ENCODE measurements at regions not wholly inside any gene's neighbourhood (a gene's known extent, or its start where the extent isn't known, plus 50 kb on each side); places are given as distances from the start of the nearest gene placed in this dataset.
"Not testable (repeated sequence)": the region's sequence is repeated elsewhere in the genome, so short reads cannot be mapped to it uniquely, and the experiment has no call there.

DNA sequence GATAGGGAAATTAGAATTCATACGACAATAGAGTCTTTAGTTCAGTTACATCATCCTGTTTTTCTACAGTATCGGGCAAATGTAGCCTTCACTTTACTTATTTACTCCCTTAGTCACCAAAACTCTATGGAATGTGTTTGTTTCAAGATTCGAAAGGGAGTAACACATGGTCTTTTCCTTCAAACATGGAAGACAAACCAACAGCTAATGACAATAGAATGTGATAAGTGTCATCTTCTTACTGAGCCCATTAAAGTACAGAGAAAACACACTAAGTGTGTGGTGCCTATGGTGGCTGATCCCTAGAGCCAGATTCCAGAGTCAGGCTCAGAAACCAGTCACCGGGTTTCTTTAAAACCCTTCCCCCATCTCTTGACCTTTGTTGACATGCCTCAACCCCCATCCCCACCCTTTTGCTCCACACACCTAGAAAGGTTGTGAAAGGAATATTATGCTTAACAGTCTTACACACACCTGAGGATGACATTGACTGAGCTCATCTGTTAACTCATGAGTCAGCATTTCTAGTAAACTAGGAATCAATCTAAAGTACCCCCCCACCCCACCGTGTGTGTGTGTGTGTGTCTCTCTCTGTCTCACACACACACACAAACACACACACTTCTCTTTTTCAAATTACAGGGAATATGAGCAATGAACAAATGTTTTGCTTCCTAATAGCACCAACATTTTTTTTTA, 549.6 kb upstream of the CCDC54 start:
- DNase-seq, result peak; percentile 87

DNA sequence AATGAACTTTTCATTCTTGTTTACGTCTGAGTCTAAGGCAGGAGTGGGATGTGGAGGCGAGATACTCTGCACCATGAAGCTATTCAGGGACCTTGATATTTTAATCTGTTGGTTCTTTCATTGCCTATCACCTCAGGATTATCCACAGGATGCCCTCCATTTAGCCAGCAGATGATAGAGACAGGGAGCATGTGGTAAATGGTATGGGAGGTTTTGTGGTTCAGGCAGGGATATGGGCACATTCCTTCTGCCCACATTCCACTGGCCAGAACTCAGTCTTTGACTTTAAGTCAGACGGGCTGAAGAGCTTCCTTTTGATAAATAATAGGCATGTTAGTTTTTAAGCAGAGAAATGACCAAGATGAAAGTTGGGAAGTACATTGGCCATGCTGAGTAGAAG, 548.0 kb upstream of the CCDC54 start:
- DNase-seq, result peak; percentile 83

DNA sequence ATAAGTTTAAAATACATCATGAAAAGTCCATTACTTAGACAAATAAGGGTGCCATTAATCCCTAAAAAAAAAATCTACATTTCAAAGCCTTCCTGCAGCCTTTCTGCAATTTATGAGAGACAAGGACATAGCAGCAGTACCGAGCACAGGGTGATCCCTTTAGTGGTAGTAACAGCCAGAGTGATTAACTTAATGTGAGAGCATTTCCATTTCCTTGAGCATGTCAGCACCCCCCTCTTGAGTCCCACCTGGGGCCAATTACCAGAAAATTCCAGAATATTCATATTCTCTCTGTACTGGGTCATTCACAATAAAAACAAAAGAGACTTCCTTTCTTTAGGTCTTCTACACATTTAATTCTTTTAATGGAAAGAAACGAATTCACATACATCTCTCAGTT, 546.9 kb upstream of the CCDC54 start:
- DNase-seq, result no peak

DNA sequence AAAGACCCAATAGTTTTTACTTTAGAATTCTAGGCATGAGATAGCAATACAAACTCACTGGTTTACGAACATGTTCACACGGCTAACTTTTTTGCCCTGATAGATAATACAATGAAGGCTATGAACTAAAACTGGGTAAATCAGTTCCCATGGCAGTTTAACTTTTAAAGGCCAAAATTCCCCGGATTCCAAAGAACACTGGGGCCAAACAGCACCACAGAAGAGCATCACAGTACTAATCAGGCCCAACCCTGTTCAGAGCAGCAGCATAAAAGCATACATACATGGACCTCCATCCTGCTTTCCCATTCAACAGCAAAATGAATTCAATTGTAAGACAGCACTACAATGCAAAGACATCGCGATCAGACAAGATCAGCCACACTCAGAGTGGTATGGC, 540.3 kb upstream of the CCDC54 start:
- DNase-seq, result no peak

DNA sequence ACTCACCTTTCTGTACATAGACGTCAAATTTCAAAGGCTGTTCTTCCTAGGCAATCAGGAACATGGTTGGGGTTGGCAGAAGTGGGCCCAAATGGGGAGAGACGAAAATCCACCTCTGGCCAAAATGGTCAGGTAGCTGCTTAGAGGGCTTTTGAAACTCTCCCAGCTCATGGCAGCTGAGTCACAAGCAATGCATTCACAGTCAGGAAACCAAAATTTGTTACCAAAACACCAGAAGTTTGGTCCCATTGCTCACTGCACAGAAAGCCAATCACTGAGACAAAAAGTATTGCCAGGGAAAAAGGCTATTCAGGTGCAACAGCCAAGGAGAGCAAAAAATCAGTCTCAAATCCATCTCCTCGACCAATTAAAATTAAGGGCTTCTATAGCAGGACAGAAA, 539.6 kb upstream of the CCDC54 start:
- DNase-seq, result no peak

DNA sequence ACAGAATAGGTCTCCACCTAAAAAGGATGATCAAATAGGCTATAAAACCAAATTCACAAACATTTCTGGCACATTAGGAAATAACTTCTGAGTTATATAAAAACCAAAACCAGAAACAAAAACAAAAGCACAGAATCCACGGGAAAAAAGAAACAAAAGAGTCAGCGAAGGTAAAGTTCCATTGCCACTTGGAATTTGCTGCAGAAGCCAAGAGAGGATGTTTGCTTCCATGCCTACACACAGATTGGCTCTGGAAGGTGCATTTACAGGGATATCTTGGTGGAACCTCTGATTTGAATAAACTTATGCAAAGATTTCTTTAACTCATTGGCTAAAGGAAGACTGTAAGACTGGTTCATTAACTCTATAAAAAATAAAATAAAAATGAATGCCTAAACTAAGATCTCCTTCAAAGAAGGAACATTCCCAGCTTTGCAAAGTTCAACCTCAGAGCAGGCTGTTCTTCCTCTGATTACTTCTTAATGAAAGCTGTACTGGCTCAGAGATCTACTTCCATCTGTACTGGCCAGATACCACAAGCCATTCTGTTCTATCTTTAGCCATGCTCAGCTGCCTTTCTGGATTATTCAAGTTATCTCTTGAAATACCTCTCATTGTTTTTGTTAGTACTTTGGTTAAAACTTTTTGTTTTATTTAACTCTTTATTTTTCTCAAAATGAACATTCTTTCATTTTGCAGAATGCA, 537.5 kb upstream of the CCDC54 start:
- DNase-seq, result peak; percentile 46

DNA sequence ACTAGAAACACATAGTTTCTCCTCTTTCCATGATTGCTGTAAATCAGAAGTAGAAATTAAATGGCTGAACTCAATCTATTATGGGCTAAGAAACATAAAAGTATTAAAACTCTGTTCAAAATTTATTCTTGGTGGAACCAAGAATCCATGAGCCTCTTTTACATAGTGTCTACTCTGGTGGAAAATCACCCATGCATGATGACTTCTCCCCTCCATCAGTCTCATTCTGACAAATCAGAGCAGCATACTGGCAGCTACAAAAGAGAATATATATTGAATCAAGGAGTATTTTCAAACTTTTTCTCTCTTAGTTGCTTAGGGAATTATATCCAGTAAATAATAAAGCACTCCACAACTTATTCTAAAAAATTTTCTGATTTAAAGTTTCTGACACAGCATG, 536.9 kb upstream of the CCDC54 start:
- DNase-seq, result no peak

DNA sequence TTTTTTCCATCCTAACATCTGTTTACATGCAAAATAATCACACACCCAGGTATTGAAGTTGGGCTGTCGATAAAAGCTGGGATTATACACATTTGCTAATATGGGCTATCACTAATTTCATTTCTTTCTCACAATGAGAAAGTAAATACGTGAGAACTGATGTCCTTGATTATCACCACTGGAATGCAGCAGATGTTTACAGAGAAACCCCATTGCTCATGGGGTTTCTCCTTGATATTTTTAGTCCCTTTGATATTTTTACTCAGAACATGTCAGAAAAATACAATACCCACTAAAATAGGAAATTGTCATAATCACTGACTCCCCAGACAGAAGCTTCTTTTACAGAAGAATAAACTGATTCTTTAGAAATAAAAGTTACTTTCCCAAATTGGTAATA, 535.1 kb upstream of the CCDC54 start:
- peak; percentile 70 for DNase-seq

DNA sequence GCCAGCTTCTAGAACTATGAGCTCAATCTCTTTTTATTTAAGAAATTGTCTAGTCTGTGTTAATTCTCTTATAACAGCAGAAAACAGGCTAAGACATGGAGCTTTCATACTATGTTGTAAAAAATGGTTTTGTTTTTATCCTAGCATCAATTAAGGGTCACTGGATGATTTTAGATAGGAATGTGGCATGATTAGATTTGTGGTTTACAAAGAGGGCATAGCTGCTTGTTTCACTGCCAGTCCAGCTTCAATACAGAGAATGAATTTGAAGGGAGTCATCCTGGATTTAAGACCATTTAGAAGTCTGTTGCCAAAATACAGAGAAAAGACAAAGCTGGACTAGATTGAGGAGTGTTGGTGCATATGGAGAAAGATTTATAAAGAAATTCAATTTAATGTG, 532.6 kb upstream of the CCDC54 start:
- DNase-seq, result no peak

DNA sequence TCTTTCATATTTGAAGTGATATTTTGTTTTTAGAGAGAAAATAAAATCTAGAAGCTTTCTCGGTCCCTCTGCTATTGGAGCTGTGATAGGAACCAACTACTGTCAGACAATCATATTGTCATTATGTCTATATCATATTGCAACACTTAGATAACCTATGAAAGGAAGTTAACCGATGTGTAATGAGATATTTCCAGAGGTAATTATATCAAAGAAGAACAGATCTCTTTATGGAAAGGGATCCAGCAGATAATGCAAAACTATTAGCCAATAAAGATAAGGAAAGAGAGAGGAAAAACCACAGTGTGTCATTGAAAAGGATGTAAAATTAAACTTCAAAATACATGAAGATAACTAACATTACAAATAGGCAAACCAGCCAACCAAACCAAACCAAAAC, 529.1 kb upstream of the CCDC54 start:
- no peak for DNase-seq

DNA sequence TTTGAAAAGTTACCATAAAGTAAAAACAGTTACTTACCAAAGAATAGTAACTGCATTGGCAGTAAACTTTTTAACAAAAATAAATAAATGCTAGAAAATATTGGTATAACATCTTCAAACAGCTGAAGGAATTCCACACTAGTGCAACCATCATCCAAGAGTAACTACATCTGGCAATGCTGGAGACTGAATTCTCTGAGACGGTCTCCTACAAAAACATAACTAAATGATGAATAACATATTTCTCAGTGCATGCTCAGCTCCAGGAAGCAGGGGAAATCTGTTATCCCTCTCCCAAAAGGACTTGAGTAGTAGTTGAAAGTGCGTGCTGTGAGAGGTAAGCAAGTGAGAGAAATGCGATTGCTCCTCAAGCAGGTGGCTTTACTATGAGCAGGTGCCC, 526.8 kb upstream of the CCDC54 start:
- DNase-seq, result peak; percentile 92

DNA sequence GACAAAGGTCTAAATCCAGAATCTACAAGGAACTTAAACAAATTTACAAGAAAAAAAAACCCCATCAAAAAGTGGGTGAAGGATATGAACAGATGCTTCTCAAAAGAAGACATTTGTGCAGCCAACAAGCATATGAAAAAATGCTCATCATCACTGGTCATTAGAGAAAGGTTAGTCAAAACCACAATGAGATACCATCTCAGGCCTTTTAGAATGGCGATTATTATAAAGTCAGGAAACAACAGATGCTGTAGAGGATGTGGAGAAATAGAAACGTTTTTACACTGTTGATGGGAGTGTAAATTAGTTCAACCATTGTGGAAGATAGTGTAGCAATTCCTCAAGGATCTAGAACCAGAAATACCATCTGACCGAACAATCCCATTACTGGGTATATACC, 518.9 kb upstream of the CCDC54 start:
- DNase-seq, result not testable (repeated sequence)

DNA sequence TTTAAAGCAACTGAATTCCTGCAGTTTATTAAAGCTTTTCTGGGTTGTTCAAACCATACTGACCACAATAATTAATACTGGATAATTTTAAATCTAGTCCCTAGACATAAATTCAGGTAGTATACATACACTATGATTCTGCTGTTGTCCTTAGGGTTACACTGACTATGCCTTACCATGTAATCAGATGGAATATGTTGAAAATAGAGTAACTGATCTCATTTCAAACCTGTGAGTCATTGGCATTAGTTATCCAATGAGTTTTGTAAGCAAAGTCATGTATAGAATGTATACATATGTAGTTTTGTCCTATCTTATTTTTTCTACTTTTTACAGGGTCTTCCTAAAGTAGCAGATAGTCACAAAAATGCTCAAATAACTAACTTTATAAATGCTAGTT, 517.1 kb upstream of the CCDC54 start:
- DNase-seq, result peak; percentile 80

DNA sequence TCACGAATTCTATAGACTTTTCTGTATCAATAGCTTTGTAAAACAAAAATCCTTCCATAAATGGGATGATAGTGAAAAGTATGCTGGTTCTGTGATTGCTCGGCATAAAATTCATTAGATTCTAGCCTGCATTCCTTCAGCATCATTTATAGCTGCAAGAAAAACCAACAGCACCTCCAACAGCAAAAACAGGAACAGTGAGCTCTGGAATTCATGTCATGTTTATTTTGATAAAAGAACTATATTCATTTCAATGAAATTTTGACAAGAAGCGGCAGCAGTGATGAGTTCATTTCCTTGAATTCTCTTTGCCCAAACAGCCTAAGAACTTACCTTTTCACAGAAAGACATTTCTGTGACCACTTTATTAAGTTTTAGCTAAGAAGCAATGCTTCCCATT, 515.2 kb upstream of the CCDC54 start:
- peak; percentile 87 for DNase-seq

DNA sequence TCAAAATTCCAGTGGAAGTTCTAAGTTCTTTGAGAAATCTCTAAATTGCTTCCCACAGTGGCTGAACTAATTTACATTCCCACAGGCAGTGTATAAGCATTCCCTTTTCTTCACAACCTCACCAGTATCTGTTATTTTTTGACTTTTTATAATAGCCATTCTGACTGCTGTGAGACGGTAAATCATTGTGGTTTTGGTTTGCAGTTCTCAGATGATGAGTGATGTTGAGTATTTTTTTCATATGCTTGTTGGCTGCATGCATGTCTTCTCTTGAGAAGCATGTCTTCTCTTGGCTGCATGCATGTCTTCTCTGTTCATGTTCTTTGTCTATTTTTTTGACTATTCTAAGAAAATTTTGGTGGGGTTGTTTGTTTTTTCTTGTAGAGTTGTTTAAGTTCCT, 499.6 kb upstream of the CCDC54 start:
- DNase-seq, result peak; percentile 58

DNA sequence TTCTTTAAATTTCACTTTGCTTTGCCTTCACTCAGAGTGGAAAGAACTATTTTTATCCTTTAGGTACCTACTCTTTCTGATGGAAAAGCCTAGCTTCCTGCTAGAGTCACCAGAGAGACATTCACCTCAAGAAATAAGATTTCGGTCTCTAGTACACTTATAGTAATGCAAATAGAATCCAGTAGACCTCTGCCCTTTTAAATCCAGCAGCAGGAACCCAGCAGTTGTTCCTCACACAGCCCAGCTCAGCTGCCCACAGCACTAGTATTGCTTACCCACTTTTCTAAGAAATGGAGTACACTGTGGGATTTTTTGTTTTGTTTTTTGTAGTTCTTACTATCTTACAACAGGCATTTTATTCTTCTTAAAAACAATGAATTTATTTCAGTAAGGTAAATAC, 497.0 kb upstream of the CCDC54 start:
- DNase-seq, result no peak

DNA sequence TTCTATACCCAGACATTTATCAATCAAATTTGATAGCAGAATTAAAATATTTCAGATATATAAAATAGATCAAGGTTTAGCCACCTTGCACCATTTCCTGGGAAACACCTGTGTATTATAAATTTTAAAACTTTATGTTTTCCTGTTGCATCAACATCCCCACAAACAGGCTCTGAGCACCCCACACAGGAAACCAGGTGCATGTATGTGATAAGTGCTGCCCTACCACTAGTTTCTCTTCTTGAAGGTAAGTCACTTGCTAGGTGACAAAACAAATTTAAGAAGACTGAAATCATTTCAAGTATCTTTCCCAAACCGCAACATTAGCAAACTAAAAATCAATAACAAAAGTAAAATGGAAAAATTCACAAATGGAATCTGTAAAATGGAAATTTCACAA, 496.1 kb upstream of the CCDC54 start:
- no peak for DNase-seq

DNA sequence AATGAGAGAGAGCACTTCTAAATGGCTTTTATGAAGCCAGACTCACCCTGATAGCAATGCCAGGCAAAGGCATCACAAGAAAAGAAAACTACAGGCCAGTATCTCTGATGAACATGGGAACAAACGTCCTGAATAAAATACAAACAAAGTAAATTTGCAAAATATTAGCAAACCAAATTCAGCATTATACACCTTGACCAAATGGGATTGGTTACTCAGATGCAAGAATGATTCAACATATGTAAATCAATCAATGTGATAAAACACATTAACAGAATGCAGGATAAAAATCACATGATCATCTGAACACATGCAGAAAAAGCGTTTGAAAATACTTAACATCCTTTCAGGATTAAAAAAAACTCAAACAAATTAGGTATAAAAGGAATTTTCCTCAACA, 494.9 kb upstream of the CCDC54 start:
- no peak for DNase-seq

DNA sequence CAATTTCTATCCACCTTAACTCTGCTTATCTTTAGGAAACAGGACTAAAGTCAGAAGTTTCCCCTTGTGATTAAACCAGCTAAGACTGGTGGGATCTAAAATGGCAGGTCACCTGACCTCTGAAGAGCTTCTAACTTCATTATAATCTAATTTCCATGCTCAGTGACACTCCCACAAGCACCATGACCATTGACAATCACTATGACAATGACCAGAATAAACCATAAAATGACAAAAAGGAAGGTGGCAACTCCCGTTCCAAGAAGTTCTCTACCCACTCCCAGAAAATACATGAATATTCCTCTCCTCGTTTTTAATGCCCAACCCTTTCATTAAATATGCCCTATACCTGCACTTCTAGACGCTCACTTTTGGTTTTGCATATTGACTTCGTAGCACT, 471.2 kb upstream of the CCDC54 start:
- no peak for DNase-seq

DNA sequence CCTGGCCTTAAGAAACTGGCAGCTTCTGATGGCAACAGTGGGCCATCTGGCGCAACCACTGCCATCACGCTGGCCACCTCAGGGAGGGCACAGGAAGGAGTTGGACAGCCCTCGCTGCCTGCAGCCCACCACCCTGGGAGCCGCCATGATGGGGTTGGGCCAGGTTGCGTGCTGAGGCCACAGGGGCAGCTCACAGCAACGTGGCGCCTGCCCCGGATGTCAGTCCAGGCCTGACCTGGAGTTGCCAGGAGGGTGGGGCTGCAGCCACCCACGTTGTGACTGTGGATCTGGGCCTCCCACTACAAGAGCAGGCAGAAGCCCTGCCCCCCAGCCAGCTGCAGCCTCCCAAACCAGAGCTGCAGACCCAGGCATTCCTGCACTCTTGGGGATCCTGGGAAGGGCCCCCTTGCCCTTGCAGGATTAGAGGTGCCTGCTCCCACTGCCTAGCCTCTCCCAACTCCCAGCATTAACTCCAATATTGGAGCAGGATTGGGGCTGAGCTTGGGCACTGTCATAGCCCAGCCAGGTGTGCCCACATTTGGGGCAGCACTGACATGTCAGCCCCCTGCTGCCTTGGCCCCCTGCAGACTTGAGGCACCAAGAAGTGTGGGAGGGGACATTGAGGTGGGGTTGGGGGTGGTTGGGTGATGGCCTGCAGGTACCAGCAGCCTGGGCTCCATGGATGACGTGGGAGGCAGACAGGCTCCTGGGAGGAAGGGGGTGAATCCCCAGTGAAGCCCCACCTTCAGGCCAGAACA, 468.9 kb upstream of the CCDC54 start:
- no peak for DNase-seq

DNA sequence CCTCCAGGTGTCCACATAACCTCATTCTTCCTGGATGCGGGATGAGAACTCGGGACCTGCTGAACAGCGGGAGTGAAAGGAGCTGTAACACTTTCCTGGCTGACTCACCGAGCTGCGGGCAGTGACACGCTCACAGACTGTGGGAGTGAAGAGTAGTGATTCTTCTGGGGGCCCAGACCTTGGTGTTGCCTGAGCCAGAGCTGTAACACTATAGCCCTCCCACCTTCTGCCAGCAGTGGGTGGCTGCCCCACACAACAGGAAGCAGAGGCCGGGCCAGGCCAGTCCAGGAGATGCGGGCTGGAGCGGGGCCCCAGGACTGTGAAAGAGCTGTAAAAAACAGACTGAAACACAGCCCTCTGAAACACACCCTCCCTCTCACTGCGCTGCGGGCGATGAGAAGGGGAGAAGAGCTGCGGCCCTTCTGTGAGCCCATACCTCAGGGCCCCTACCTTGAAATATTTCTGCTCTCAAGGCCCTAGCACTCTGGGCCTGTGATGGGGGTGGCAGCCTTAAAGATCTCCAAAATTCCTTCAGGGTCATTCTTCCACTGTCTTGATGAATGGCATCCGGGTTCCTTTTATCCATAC, 464.0 kb upstream of the CCDC54 start:
- DNase-seq, result peak; percentile 7

DNA sequence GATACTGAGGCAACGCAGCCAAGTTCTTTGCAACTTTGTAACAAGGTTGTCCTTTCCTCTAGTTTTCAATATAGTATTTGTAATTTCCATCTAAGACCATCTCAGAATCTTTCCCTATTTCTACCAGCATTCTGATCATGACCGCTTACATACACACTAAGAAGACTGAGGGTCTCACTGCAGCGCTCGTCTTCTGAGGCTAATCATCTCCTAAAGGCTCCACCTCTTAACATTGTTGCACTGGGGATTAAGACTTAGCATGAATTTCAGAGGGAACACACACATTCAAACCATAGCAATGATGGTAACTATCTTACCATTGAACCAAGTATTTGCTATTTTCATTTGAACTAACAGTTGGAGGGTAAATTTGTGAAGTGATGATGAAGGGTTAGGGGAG, 463.3 kb upstream of the CCDC54 start:
- DNase-seq, result no peak

DNA sequence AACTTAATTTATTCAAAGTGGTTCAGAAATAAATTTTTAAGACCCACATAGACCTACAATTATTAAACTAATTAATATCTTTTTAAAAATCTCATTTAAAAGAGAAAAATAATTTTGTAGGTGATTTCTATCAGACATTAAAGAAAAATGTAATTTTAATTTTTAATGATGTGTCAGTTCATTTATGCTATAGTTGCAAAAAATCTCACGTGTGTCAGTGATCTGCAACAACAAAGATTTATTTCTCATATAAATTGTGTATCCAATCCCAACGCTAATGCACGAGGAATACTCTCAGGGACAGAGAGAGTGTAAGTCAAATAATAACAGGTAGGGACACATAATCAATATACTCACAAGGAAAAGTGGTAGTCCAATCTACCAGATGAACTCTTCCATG, 456.6 kb upstream of the CCDC54 start:
- DNase-seq, result no peak

DNA sequence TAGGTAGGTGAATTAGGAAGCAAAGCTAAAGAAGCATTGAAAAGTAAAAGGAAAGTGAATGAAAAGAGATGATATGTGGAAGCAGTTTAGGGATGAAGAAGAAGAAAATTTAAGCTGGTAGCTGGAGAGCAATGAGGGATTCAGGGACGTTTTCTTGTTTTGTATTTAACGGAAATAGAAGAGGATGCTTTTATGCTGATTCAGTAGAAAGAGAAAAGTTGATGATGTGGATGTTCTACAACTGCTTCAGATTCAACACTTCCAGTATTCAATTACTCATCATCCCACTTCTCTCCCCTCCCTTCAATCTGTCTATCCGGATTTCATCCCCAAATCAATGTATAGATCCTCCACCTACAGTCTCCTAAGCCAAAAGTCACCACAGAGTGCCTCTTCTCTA, 448.2 kb upstream of the CCDC54 start:
- DNase-seq, result no peak
